Fibroblast of lung (primary cell): ENCODE measurements at regions not wholly inside any gene's neighbourhood (a gene's known extent, or its start where the extent isn't known, plus 50 kb on each side); places are given as distances from the start of the nearest gene placed in this dataset.

ENCODE experiments used
- EZH2 ChIP-seq: IDR thresholded peaks from 2 replicates; pipeline ENCODE4 v1.5.1; 2012; ENCODE audit warnings: low read length, control low read depth, mild to moderate bottlenecking; ENCODE audit errors: missing control alignments
- TF ChIP-seq, protein P1 (sequence below), 2 donors: IDR thresholded peaks in 1 of 2; conservative IDR thresholded peaks in 1 of 2; 1 replicate in 1 of 2; 2 replicates in 1 of 2; pipeline ENCODE4 v1.5.1; 2011 to 2012; ENCODE audit warnings: low read length in 2 of 2, control low read depth in 1 of 2, inconsistent platforms in 1 of 2, low read depth in 1 of 2, mild to moderate bottlenecking in 1 of 2

- TF ChIP-seq, protein P1, sequence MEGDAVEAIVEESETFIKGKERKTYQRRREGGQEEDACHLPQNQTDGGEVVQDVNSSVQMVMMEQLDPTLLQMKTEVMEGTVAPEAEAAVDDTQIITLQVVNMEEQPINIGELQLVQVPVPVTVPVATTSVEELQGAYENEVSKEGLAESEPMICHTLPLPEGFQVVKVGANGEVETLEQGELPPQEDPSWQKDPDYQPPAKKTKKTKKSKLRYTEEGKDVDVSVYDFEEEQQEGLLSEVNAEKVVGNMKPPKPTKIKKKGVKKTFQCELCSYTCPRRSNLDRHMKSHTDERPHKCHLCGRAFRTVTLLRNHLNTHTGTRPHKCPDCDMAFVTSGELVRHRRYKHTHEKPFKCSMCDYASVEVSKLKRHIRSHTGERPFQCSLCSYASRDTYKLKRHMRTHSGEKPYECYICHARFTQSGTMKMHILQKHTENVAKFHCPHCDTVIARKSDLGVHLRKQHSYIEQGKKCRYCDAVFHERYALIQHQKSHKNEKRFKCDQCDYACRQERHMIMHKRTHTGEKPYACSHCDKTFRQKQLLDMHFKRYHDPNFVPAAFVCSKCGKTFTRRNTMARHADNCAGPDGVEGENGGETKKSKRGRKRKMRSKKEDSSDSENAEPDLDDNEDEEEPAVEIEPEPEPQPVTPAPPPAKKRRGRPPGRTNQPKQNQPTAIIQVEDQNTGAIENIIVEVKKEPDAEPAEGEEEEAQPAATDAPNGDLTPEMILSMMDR (conservative IDR thresholded peaks at IDR 0.05 in 1 of 2, IDR thresholded peaks at IDR 0.05 in 1 of 2; ENCODE audit: low read depth in 1 of 2, low read length in 2 of 2): no peak
- TF ChIP-seq EZH2: no peak
Observed at GRCh38 chr14:97900196-97900854, 1103.1 kb downstream of the VRK1 start.
